Ovary (tissue), 7 donors: ENCODE measurements at regions not wholly inside any gene's neighbourhood (a gene's known extent, or its start where the extent isn't known, plus 50 kb on each side); places are given as distances from the start of the nearest gene placed in this dataset.

Experiments used
- DNase-seq, 5 donors: peaks; one replicate each; pipeline ENCODE4 v3.0.0-alpha.2; 2019 to 2020
- H3K27ac ChIP-seq, 2 donors: fragments of 200-600 bp; one replicate each; pipeline versions ENCODE4 v1.5.1 to v1.8.0; 2019 to 2022
- H3K27me3 ChIP-seq: fragments of 200-600 bp; one replicate; pipeline ENCODE4 v1.8.0; 2022
- H3K36me3 ChIP-seq: fragments of 200-600 bp; sonication (generic); one replicate; pipeline ENCODE4 v1.5.1; 2019
- H3K4me1 ChIP-seq: one replicate; pipeline ENCODE4 v1.8.1; 2013; ENCODE audit warnings: mild to moderate bottlenecking, moderate library complexity; ENCODE audit not compliant: insufficient read depth
- H3K4me3 ChIP-seq: fragments of 200-600 bp; sonication (generic); one replicate; pipeline ENCODE4 v1.5.1; 2017
- H3K9me3 ChIP-seq, 2 donors: fragments of 200-600 bp in 1 of 2; sonication (generic) in 1 of 2; one replicate each; pipeline versions ENCODE4 v1.5.1 to v1.8.1; 2013 to 2019; ENCODE audit warnings: mild to moderate bottlenecking in 1 of 2, moderate library complexity in 1 of 2
- EP300 ChIP-seq: sonication (generic); formaldehyde crosslinking; IDR thresholded peaks from one replicate; pipeline ENCODE4 v1.6.1; 2017; ENCODE audit warnings: antibody characterized with exemption
- POLR2A ChIP-seq: fragments of 450-650 bp; IDR thresholded peaks from one replicate; pipeline ENCODE4 v1.6.1; 2017; ENCODE audit warnings: antibody characterized with exemption, mild to moderate bottlenecking, moderate library complexity
- WGBS, 3 donors: extraction: QIAGEN DNeasy Blood & Tissue Kit in 1 of 3; methylation state at CpG; one replicate each; pipeline versions ENCODE4 v1.1.5 to v1.1.7; 2013 to 2017; 5-methylcytosine and 5-hydroxymethylcytosine counted together
- intact Hi-C, 4 donors: fragments of 100-400 bp; cut with DNase I; formaldehyde crosslinking; loops; one replicate each; pipeline versions ENCODE4 v1.11.0 to v1.15.1; 2022 to 2023
- TF ChIP-seq, protein P1 (sequence below), 3 donors: fragments of 450-650 bp in 2 of 3; fragments of 200-600 bp in 1 of 3; IDR thresholded peaks; one replicate each; pipeline versions ENCODE4 v1.5.1 to v1.8.0; 2016 to 2022; ENCODE audit warnings: antibody characterized with exemption in 3 of 3, mild to moderate bottlenecking in 1 of 3
- donor health status: DM: no; HTN: no; CAD: no; lungs with moderate emphysema.
- donor health status: DM: no; HTN: no; CAD: no.
- donor health status: Bipolar disorder and iron deficiency.
- donor health status: DM: no; HTN: no; CAD: no.
- donor health status: DM: yes; HTN: yes; CAD: no.

DNA sequence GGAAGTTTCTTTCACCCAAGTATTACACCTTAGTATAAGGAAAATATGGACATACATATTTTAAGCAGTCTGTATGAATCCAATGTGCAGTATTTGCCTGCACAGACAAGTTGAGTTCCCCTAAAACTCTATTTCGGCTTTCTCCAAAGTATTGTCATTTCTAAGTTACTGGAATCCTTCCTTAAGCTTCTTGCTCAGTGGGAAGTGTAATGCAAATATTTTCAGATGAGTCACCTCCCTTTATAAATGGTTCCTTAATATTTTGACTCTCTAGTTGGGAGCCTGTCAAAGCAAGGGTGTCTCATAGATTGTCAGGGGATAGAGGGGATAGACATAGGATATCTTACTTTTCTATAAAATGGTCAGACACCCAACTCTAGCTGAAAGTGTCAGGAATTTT lies 178.6 kb downstream of the NAA11 start:
- no peak for TF ChIP-seq POLR2A
- TF ChIP-seq, protein P1, sequence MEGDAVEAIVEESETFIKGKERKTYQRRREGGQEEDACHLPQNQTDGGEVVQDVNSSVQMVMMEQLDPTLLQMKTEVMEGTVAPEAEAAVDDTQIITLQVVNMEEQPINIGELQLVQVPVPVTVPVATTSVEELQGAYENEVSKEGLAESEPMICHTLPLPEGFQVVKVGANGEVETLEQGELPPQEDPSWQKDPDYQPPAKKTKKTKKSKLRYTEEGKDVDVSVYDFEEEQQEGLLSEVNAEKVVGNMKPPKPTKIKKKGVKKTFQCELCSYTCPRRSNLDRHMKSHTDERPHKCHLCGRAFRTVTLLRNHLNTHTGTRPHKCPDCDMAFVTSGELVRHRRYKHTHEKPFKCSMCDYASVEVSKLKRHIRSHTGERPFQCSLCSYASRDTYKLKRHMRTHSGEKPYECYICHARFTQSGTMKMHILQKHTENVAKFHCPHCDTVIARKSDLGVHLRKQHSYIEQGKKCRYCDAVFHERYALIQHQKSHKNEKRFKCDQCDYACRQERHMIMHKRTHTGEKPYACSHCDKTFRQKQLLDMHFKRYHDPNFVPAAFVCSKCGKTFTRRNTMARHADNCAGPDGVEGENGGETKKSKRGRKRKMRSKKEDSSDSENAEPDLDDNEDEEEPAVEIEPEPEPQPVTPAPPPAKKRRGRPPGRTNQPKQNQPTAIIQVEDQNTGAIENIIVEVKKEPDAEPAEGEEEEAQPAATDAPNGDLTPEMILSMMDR (IDR thresholded peaks at IDR 0.05) = no peak
- TF ChIP-seq EP300 = no peak
- Histone ChIP-seq H3K27ac (no peak overlapping the region), H3K4me3 (no peak overlapping the region), H3K36me3 (no peaks in the 10 kb centered on the region), H3K4me1 (no peaks in the 10 kb centered on the region), H3K27me3 (no peaks in the 10 kb centered on the region), H3K9me3 (no peaks in the 10 kb centered on the region)
- intact Hi-C loops = no loop called here
- no peak for DNase-seq
- 74 to 87% (median 85%) methylated on average over 1 of the region's 1 CpG for WGBS, 3 donors

DNA sequence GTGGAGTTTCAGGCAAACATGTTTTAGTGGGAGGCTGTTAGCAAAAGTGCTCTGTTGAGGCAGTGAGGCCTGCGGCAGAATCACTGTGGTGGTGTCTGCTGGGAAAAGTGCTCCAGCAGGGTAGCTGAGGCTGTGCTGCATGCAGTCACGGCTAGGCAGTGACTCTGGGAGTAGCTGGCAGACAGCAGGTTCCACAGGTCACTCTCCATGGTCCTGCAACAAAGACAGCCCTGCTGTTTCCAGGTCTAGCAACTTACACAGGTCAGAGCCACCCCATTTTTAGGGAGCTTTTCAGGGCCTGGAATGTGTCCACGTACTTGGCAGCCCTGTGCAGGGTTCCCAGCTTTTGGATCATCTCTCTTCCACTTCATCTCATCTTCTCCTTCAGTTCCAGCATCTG lies 184.3 kb downstream of the NAA11 start:
- Histone ChIP-seq H3K4me1 (no peaks in the 10 kb centered on the region), H3K27me3 (no peaks in the 10 kb centered on the region), H3K36me3 (no peaks in the 10 kb centered on the region), H3K27ac (no peak overlapping the region), H3K9me3 (no peaks in the 10 kb centered on the region), H3K4me3 (no peak overlapping the region)
- TF ChIP-seq, protein P1 (IDR thresholded peaks at IDR 0.05) = no peak
- no peak for TF ChIP-seq POLR2A
- no peak for TF ChIP-seq EP300
- WGBS, 3 donors = 37 to 43% (median 38%) methylated on average over 3 of the region's 3 CpGs
- DNase-seq = no peak
- intact Hi-C loops = loop anchor here in 1 of 4 donors (5.0 kb wide), 1 partner anchor 1799 kb away; no protein-coding TSS in a partner anchor

DNA sequence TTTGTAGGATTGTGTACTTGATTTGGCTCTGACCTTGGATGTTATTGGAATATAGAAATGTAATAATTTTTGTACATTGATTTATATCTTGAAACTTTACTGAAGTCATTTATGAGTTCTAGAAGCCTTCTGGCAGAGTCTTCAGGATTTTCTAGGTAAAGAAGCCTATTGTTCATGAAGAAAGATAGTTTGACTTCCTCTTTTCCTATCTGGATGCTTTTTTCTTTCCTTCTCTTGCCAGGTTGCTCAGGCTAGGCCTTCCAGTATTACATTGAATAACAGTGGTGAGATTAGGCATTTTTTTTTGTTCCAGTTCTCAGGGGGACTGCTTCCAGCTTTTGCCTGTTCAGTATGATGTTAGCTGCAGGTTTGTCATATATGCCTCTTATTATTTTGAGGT lies 191.1 kb downstream of the NAA11 start:
- H3K9me3 ChIP-seq = no peaks in the 10 kb centered on the region
- intact Hi-C loops = no loop called here
- H3K27ac ChIP-seq = no peak overlapping the region
- H3K36me3 ChIP-seq = no peaks in the 10 kb centered on the region
- DNase-seq = no peak
- TF ChIP-seq, protein P1 (IDR thresholded peaks at IDR 0.05) = no peak
- TF ChIP-seq POLR2A (no peak), EP300 (no peak)
- no peaks in the 10 kb centered on the region for H3K27me3 ChIP-seq
- no peak overlapping the region for H3K4me3 ChIP-seq
- H3K4me1 ChIP-seq = no peaks in the 10 kb centered on the region

DNA sequence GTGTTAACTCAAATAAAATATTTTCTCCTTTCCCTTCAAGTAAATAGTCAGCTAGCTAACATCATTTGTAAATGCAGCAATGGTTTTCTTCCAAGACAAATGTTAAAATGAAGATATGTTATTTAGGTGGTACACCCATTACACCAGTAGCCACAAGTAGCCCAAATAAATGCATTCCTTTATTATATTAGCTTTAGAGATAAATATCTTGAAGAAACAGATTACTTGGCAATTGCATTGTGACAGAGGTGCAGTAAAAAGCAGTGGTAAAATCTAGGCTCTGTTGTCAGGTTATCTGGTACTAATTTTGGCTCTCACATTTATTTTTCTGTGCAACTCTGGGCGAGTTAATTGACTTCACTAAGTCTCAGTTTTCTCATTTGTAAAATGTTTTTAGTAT lies 193.0 kb downstream of the NAA11 start:
- no peaks in the 10 kb centered on the region for H3K9me3 ChIP-seq
- H3K36me3 ChIP-seq = no peaks in the 10 kb centered on the region
- no peak overlapping the region for H3K27ac ChIP-seq
- TF ChIP-seq POLR2A (no peak), EP300 (no peak)
- TF ChIP-seq, protein P1 (IDR thresholded peaks at IDR 0.05) = no peak
- H3K27me3 ChIP-seq = no peaks in the 10 kb centered on the region
- no peaks in the 10 kb centered on the region for H3K4me1 ChIP-seq
- intact Hi-C loops = no loop called here
- WGBS, 3 donors = 75 to 81% (median 81%) methylated on average over 1 of the region's 1 CpG
- DNase-seq = no peak
- H3K4me3 ChIP-seq = no peak overlapping the region

DNA sequence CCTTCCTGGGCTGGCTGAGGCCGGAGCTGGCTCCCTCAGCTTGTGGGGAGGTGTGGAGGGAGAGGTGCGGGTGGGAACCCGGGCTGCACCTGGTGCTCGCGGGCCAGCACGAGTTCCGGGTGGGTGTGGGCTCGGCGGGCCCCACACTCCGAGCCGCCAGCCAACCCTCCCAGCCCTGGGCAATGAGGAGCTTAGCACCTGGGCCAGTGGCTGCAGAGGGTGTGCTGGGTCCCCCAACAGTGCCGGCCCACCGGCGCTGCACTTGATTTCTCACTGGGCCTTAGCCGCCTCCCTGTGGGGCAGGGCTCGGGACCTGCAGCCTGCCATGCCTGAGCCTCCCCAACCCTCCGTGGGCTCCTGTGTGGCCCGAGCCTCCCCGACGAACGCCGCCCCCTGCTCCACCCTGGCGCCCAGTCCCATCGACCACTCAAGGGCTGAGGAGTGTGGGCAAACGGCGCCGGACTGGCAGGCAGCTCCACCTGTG lies 182.7 kb upstream of the PAQR3 start:
- WGBS, 3 donors = 95 to 99% (median 96%) methylated on average over 26 to 27 of the region's 27 CpGs

More for the DNA sequence above, 182.7 kb upstream of the PAQR3 start:
- DNase-seq = peak in 1 of 5 donors; percentile 26
- no peaks in the 10 kb centered on the region for H3K36me3 ChIP-seq
- H3K27ac ChIP-seq = no peak overlapping the region
- TF ChIP-seq EP300 (no peak), POLR2A (no peak)
- TF ChIP-seq, protein P1 (IDR thresholded peaks at IDR 0.05) = no peak
- no peaks in the 10 kb centered on the region for H3K27me3 ChIP-seq
- H3K4me1 ChIP-seq = no peaks in the 10 kb centered on the region
- intact Hi-C loops = no loop called here
- no peak overlapping the region for H3K4me3 ChIP-seq
- H3K9me3 ChIP-seq = peaks cover 0 to 4% of the 10 kb centered on the region in 2 donors
